ENCODE measurements at regions not wholly inside any gene's neighbourhood (a gene's known extent, or its start where the extent isn't known, plus 50 kb on each side); places are given as distances from the start of the nearest gene placed in this dataset.

DNA sequence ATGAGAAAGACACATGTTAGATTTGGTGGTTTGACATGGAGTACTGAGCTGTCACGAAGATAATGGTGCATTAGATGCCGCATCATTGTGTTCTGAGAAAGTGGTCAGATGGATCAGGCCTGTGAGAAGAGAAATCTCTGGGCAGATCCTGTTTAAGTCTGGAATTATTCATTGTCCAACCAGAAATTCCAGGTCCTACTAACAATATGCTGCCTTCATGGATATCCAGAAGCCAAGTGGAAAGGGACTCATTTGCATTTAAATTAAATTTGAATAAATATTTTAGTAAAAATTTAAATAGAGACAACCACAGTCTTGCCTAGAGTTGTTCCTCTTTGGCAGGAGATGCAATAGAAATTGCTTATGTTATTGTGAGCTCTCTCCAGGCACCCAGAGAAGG is 330.5 kb upstream of the TMEM132C start:
- H3K27ac Mint-ChIP-seq: no peak overlapping the region
- intact Hi-C loops (cut with micrococcal nuclease): no loop called here
- Histone ChIP-seq H2AFZ (ENCODE audit: insufficient read depth, low read depth, low read length, poor library complexity, severe bottlenecking) (no peak overlapping the region), H3K4me2 (replicated peaks; ENCODE audit: low read depth, low read length, poor library complexity, severe bottlenecking) (no peak overlapping the region), H3K9me3 (ENCODE audit: control extremely low read depth in 1 of 3, control insufficient read depth in 2 of 3, insufficient read depth in 1 of 3, low read length in 2 of 3) (peaks cover 0 to 2% (median 0%) of the 10 kb centered on the region in 3 donors), H4K20me1 (ENCODE audit: control insufficient read depth, insufficient read depth, low read length, poor library complexity, severe bottlenecking) (no peaks in the 10 kb centered on the region), H3K36me3 (replicated peaks in 1 of 2; ENCODE audit: control extremely low read depth in 1 of 2, control insufficient read depth in 1 of 2, extremely low read depth in 1 of 2, insufficient read depth in 2 of 2, low read length in 1 of 2) (no peaks in the 10 kb centered on the region), H3K4me1 (ENCODE audit: control insufficient read depth in 2 of 2, insufficient read depth in 2 of 2, low read length in 2 of 2) (no peaks in the 10 kb centered on the region), H3K79me2 (ENCODE audit: control insufficient read depth, insufficient read depth, low read length) (no peaks in the 10 kb centered on the region), H3K27me3 (replicated peaks in 1 of 4; ENCODE audit: control extremely low read depth in 1 of 4, control insufficient read depth in 3 of 4, insufficient read depth in 4 of 4, low read length in 3 of 4) (no peaks in the 10 kb centered on the region), H3K9ac (ENCODE audit: low read length) (no peak overlapping the region), H3K4me3 (ENCODE audit: control extremely low read depth in 1 of 5, extremely low read depth in 1 of 5, insufficient read depth in 1 of 5, low read depth in 2 of 5, low read length in 4 of 5) (no peak overlapping the region), H3K27ac (ENCODE audit: low read length in 2 of 2) (no peak overlapping the region)
- H3K27me3 Mint-ChIP-seq: no peaks in the 10 kb centered on the region
- no peak overlapping the region for H3K4me3 Mint-ChIP-seq
- WGBS (ENCODE audit: insufficient coverage): 79% methylated on average over 2 of the region's 2 CpGs
- H3K4me1 Mint-ChIP-seq: no peaks in the 10 kb centered on the region
- TF ChIP-seq EZH2 (IDR thresholded peaks at IDR 0.05; ENCODE audit: borderline replicate concordance, insufficient read depth, low read depth, low read length, poor library complexity, severe bottlenecking): no peak
- TF ChIP-seq, protein P1, sequence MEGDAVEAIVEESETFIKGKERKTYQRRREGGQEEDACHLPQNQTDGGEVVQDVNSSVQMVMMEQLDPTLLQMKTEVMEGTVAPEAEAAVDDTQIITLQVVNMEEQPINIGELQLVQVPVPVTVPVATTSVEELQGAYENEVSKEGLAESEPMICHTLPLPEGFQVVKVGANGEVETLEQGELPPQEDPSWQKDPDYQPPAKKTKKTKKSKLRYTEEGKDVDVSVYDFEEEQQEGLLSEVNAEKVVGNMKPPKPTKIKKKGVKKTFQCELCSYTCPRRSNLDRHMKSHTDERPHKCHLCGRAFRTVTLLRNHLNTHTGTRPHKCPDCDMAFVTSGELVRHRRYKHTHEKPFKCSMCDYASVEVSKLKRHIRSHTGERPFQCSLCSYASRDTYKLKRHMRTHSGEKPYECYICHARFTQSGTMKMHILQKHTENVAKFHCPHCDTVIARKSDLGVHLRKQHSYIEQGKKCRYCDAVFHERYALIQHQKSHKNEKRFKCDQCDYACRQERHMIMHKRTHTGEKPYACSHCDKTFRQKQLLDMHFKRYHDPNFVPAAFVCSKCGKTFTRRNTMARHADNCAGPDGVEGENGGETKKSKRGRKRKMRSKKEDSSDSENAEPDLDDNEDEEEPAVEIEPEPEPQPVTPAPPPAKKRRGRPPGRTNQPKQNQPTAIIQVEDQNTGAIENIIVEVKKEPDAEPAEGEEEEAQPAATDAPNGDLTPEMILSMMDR (IDR thresholded peaks at IDR 0.05): no peak
- CTCF ChIA-PET: no interaction called here
- peaks cover 4% of the 10 kb centered on the region for H3K9me3 Mint-ChIP-seq (ENCODE audit: insufficient read depth)
- DNase-seq (no peak), ATAC-seq (ENCODE audit: low read depth) (no peak)
- POLR2A ChIA-PET: no interaction called here

GRCh38 chr12:127941332-127941731 is 325.6 kb upstream of the TMEM132C start:
- Histone ChIP-seq H2AFZ (ENCODE audit: insufficient read depth, low read depth, low read length, poor library complexity, severe bottlenecking) (no peak overlapping the region), H3K79me2 (ENCODE audit: control insufficient read depth, insufficient read depth, low read length) (no peaks in the 10 kb centered on the region), H3K4me3 (ENCODE audit: control extremely low read depth in 1 of 5, extremely low read depth in 1 of 5, insufficient read depth in 1 of 5, low read depth in 2 of 5, low read length in 4 of 5) (no peak overlapping the region), H4K20me1 (ENCODE audit: control insufficient read depth, insufficient read depth, low read length, poor library complexity, severe bottlenecking) (no peaks in the 10 kb centered on the region), H3K4me2 (replicated peaks; ENCODE audit: low read depth, low read length, poor library complexity, severe bottlenecking) (no peak overlapping the region), H3K4me1 (ENCODE audit: control insufficient read depth in 2 of 2, insufficient read depth in 2 of 2, low read length in 2 of 2) (no peaks in the 10 kb centered on the region), H3K9me3 (ENCODE audit: control extremely low read depth in 1 of 3, control insufficient read depth in 2 of 3, insufficient read depth in 1 of 3, low read length in 2 of 3) (peaks cover 0 to 10% (median 0%) of the 10 kb centered on the region in 3 donors), H3K27ac (ENCODE audit: low read length in 2 of 2) (no peak overlapping the region), H3K27me3 (replicated peaks in 1 of 4; ENCODE audit: control extremely low read depth in 1 of 4, control insufficient read depth in 3 of 4, insufficient read depth in 4 of 4, low read length in 3 of 4) (no peaks in the 10 kb centered on the region), H3K9ac (ENCODE audit: low read length) (no peak overlapping the region), H3K36me3 (replicated peaks in 1 of 2; ENCODE audit: control extremely low read depth in 1 of 2, control insufficient read depth in 1 of 2, extremely low read depth in 1 of 2, insufficient read depth in 2 of 2, low read length in 1 of 2) (no peaks in the 10 kb centered on the region)
- Mint-ChIP-seq H3K9me3 (ENCODE audit: insufficient read depth) (peaks cover 11% of the 10 kb centered on the region), H3K27me3 (no peaks in the 10 kb centered on the region), H3K4me3 (no peak overlapping the region), H3K4me1 (no peaks in the 10 kb centered on the region), H3K27ac (no peak overlapping the region)
- no CpG with 5 or more reads among the region's 3 CpGs for WGBS (ENCODE audit: insufficient coverage)
- no peak for TF ChIP-seq EZH2 (IDR thresholded peaks at IDR 0.05; ENCODE audit: borderline replicate concordance, insufficient read depth, low read depth, low read length, poor library complexity, severe bottlenecking)
- TF ChIP-seq, protein P1 (IDR thresholded peaks at IDR 0.05): no peak
- CTCF ChIA-PET: no interaction called here
- DNase-seq: no peak
- intact Hi-C loops (cut with micrococcal nuclease): no loop called here
- POLR2A ChIA-PET: no interaction called here
- no peak for ATAC-seq (ENCODE audit: low read depth)

Data from B cell (primary cell).